Keratinocyte (primary cell): ENCODE measurements at regions not wholly inside any gene's neighbourhood (a gene's known extent, or its start where the extent isn't known, plus 50 kb on each side); places are given as distances from the start of the nearest gene placed in this dataset.

Experiments
- DNase-seq: peaks from one replicate; pipeline ENCODE4 v3.0.0-alpha.2; 2011; ENCODE audit warnings: low read depth, missing footprints, low spot score
- FAIRE-seq: peaks from 2 replicates; lab custom pipeline; 2011; peaks lifted over from hg19 to GRCh38; lab: Jason Lieb, UNC
- H2AFZ ChIP-seq: 2 replicates; pipeline ENCODE4 v1.6.0; 2012; ENCODE audit warnings: low read length, control low read depth, inconsistent platforms; ENCODE audit not compliant: control insufficient read depth
- H3K27ac ChIP-seq: 2 replicates; pipeline ENCODE4 v1.5.1; 2011; ENCODE audit warnings: low read length; ENCODE audit not compliant: control insufficient read depth, insufficient read depth
- H3K27me3 ChIP-seq: 3 replicates; pipeline ENCODE4 v1.6.0; 2011; ENCODE audit warnings: low read length; ENCODE audit not compliant: control insufficient read depth, insufficient read depth; ENCODE audit errors: extremely low read depth
- H3K36me3 ChIP-seq, 2 experiments: 2 replicates in 1 of 2; 3 replicates in 1 of 2; pipeline ENCODE4 v1.5.1; 2011; ENCODE audit warnings: low read length in 2 of 2, mild to moderate bottlenecking in 1 of 2; ENCODE audit not compliant: control insufficient read depth in 2 of 2, insufficient read depth in 2 of 2; ENCODE audit errors: extremely low read depth in 1 of 2
- H3K4me1 ChIP-seq: 3 replicates; pipeline ENCODE4 v1.5.1; 2011; ENCODE audit warnings: low read length; ENCODE audit not compliant: control insufficient read depth, insufficient read depth; ENCODE audit errors: extremely low read depth
- H3K4me2 ChIP-seq: 3 replicates; pipeline ENCODE4 v1.6.0; 2011; ENCODE audit warnings: low read depth, low read length; ENCODE audit not compliant: control insufficient read depth, insufficient read depth; ENCODE audit errors: extremely low read depth
- H3K4me3 ChIP-seq, 3 experiments: fragments of 200-600 bp in 1 of 3; sonication (generic) in 1 of 3; 2 replicates in 2 of 3; 3 replicates in 1 of 3; pipeline ENCODE4 v1.5.1; 2011 to 2016; ENCODE audit warnings: low read length in 3 of 3, mild to moderate bottlenecking in 3 of 3, control low read depth in 2 of 3, inconsistent platforms in 1 of 3, low read depth in 1 of 3, mixed read lengths in 1 of 3, mixed run types in 1 of 3, moderate library complexity in 1 of 3; ENCODE audit not compliant: control insufficient read depth in 2 of 3, insufficient read depth in 2 of 3; ENCODE audit errors: extremely low read depth in 1 of 3
- H3K79me2 ChIP-seq: 2 replicates; pipeline ENCODE4 v1.6.0; 2012; ENCODE audit warnings: low read length; ENCODE audit not compliant: control insufficient read depth, insufficient read depth
- H3K9ac ChIP-seq: 3 replicates; pipeline ENCODE4 v1.6.0; 2011; ENCODE audit warnings: low read length; ENCODE audit not compliant: control insufficient read depth, insufficient read depth; ENCODE audit errors: extremely low read depth
- H3K9me1 ChIP-seq: 3 replicates; pipeline ENCODE4 v1.6.0; 2011; ENCODE audit warnings: low read length; ENCODE audit not compliant: control insufficient read depth, insufficient read depth; ENCODE audit errors: extremely low read depth
- H3K9me3 ChIP-seq: 2 replicates; pipeline ENCODE4 v1.5.1; 2012; ENCODE audit warnings: low read depth, low read length; ENCODE audit not compliant: control insufficient read depth
- H4K20me1 ChIP-seq: 3 replicates; pipeline ENCODE4 v1.6.0; 2011; ENCODE audit warnings: low read length; ENCODE audit not compliant: control insufficient read depth, insufficient read depth; ENCODE audit errors: extremely low read depth
- EZH2 ChIP-seq: IDR thresholded peaks from one replicate; pipeline ENCODE4 v1.6.1; 2012; ENCODE audit warnings: inconsistent platforms, mild to moderate bottlenecking, low read length, moderate library complexity
- dilution Hi-C: fragments of 300-500 bp; cut with MboI; formaldehyde crosslinking; loops from one replicate; pipeline ENCODE4 v1.7.0; 2020; ENCODE audit warnings: low sequenced_read_pairs; ENCODE audit not compliant: extremely low pct_ligation_motif_present
- TF ChIP-seq, protein P1 (sequence below), 3 experiments: IDR thresholded peaks in 1 of 3; conservative IDR thresholded peaks in 1 of 3; optimal IDR thresholded peaks in 1 of 3; 2 replicates in 2 of 3; 3 replicates in 1 of 3; pipeline versions ENCODE3 to v1.5.1; 2011; ENCODE audit warnings: low read length in 3 of 3, mild to moderate bottlenecking in 3 of 3, moderate library complexity in 2 of 3, control low read depth in 1 of 3, inconsistent platforms in 1 of 3; ENCODE audit not compliant: insufficient read depth in 2 of 3; ENCODE audit errors: extremely low read depth in 1 of 3

- H3K9me3 ChIP-seq = no peaks in the 10 kb centered on the region
- H3K4me2 ChIP-seq = no peak overlapping the region
- no peak overlapping the region for H3K9ac ChIP-seq
- no peak overlapping the region for H3K27ac ChIP-seq
- no peak overlapping the region for H2AFZ ChIP-seq
- H3K9me1 ChIP-seq = no peaks in the 10 kb centered on the region
- H4K20me1 ChIP-seq = no peaks in the 10 kb centered on the region
- H3K27me3 ChIP-seq = no peaks in the 10 kb centered on the region
- DNase-seq (no peak), FAIRE-seq (no peak)
- dilution Hi-C loops = no loop called here
- TF ChIP-seq EZH2 = no peak
- TF ChIP-seq, protein P1, sequence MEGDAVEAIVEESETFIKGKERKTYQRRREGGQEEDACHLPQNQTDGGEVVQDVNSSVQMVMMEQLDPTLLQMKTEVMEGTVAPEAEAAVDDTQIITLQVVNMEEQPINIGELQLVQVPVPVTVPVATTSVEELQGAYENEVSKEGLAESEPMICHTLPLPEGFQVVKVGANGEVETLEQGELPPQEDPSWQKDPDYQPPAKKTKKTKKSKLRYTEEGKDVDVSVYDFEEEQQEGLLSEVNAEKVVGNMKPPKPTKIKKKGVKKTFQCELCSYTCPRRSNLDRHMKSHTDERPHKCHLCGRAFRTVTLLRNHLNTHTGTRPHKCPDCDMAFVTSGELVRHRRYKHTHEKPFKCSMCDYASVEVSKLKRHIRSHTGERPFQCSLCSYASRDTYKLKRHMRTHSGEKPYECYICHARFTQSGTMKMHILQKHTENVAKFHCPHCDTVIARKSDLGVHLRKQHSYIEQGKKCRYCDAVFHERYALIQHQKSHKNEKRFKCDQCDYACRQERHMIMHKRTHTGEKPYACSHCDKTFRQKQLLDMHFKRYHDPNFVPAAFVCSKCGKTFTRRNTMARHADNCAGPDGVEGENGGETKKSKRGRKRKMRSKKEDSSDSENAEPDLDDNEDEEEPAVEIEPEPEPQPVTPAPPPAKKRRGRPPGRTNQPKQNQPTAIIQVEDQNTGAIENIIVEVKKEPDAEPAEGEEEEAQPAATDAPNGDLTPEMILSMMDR (optimal IDR thresholded peaks at IDR 0.05 in 1 of 3, IDR thresholded peaks at IDR 0.05 in 1 of 3, conservative IDR thresholded peaks at IDR 0.05 in 1 of 3; ENCODE audit: extremely low read depth in 1 of 3, insufficient read depth in 2 of 3, low read length in 3 of 3) = no peak
- no peak overlapping the region for H3K4me3 ChIP-seq
- no peaks in the 10 kb centered on the region for H3K79me2 ChIP-seq
- H3K4me1 ChIP-seq = no peaks in the 10 kb centered on the region
- no peaks in the 10 kb centered on the region for H3K36me3 ChIP-seq
These were observed 152.3 kb downstream of the PCTP start for GRCh38 chr17:55903028-55903690.

DNA sequence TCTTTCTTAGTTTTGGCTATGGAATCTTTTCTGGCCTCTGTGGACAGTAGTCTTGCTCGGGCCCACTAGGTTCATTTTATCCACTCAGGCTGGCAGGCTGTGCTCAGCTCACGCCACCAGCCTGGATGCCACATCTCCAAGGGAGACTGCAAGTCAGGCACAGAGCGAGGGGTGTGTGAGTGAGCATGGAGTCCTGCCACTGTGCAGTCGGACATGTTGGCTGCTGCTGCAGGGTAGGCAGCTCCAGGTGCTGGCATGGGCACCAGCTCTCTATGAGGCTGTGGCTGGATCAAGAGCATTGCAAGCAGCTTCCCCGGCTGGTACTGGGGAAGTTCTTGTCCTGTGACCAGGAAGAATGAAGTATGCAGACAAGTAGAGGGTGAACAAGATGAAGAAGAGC lies 158.9 kb downstream of the PCTP start:
- TF ChIP-seq, protein P1 (optimal IDR thresholded peaks at IDR 0.05 in 1 of 3, IDR thresholded peaks at IDR 0.05 in 1 of 3, conservative IDR thresholded peaks at IDR 0.05 in 1 of 3; ENCODE audit: extremely low read depth in 1 of 3, insufficient read depth in 2 of 3, low read length in 3 of 3) = no peak
- no peak for TF ChIP-seq EZH2
- no peaks in the 10 kb centered on the region for H3K79me2 ChIP-seq
- no peak overlapping the region for H3K4me2 ChIP-seq
- DNase-seq (no peak), FAIRE-seq (no peak)
- no peak overlapping the region for H3K4me3 ChIP-seq
- no peaks in the 10 kb centered on the region for H3K27me3 ChIP-seq
- no peaks in the 10 kb centered on the region for H3K4me1 ChIP-seq
- H4K20me1 ChIP-seq = no peaks in the 10 kb centered on the region
- H3K27ac ChIP-seq = no peak overlapping the region
- dilution Hi-C loops = no loop called here
- peaks cover 9% of the 10 kb centered on the region for H3K9me3 ChIP-seq
- no peaks in the 10 kb centered on the region for H3K36me3 ChIP-seq
- no peak overlapping the region for H3K9ac ChIP-seq
- no peaks in the 10 kb centered on the region for H3K9me1 ChIP-seq
- H2AFZ ChIP-seq = no peak overlapping the region
